Esophagus squamous epithelium (tissue), 5 donors: ENCODE measurements at regions not wholly inside any gene's neighbourhood (a gene's known extent, or its start where the extent isn't known, plus 50 kb on each side); places are given as distances from the start of the nearest gene placed in this dataset.

Source experiments
- DNase-seq: peaks from one replicate; lab custom pipeline; 2025; lab: John Stamatoyannopoulos, UW
- H3K27ac ChIP-seq, 4 donors: fragments of 200-600 bp; sonication (generic); one replicate each; pipeline ENCODE4 v1.5.1; 2016 to 2019; ENCODE audit warnings: mild to moderate bottlenecking in 1 of 4
- H3K27me3 ChIP-seq, 4 donors: fragments of 200-600 bp; sonication (generic); 1 replicate in 3 of 4; 2 replicates in 1 of 4; pipeline versions ENCODE4 v1.5.1 to v1.6.0; 2017 to 2021; ENCODE audit warnings: antibody characterized with exemption in 1 of 4
- H3K36me3 ChIP-seq, 3 donors: fragments of 200-600 bp; sonication (generic); one replicate each; pipeline ENCODE4 v1.5.1; 2016 to 2019
- H3K4me1 ChIP-seq, 3 donors: fragments of 200-600 bp; sonication (generic); one replicate each; pipeline ENCODE4 v1.5.1; 2017 to 2019
- H3K4me3 ChIP-seq, 4 donors: fragments of 200-600 bp; sonication (generic); 1 replicate in 3 of 4; 2 replicates in 1 of 4; pipeline ENCODE4 v1.5.1; 2016 to 2019; ENCODE audit warnings: mild to moderate bottlenecking in 2 of 4, moderate library complexity in 1 of 4
- H3K9me3 ChIP-seq, 3 donors: fragments of 200-600 bp; sonication (generic); one replicate each; pipeline ENCODE4 v1.5.1; 2016 to 2019
- CTCF ChIP-seq, 6 experiments: fragments of 450-650 bp in 4 of 6; fragments of 200-600 bp in 2 of 6; sonication (generic) in 2 of 6; IDR thresholded peaks; one replicate each; pipeline ENCODE4 v1.5.1; 2016 to 2019; ENCODE audit warnings: antibody characterized with exemption in 6 of 6, mild to moderate bottlenecking in 4 of 6, moderate library complexity in 4 of 6
- POLR2A ChIP-seq, 4 donors: fragments of 450-650 bp; IDR thresholded peaks; one replicate each; pipeline ENCODE4 v1.6.1; 2017; ENCODE audit warnings: antibody characterized with exemption in 4 of 4, mild to moderate bottlenecking in 4 of 4, moderate library complexity in 3 of 4
- WGBS, 2 donors: methylation state at CpG; one replicate each; pipeline ENCODE4 v1.1.5; 2018; 5-methylcytosine and 5-hydroxymethylcytosine counted together
- intact Hi-C: fragments of 100-400 bp; cut with DNase I; formaldehyde crosslinking; loops from one replicate; pipeline ENCODE4 v1.15.0; 2022
- donor health status: DM: yes; HTN: yes; CAD: no.

GRCh38 chr3:182124716-182125115, 413.0 kb downstream of the SOX2 start:
- no peak overlapping the region for H3K4me3 ChIP-seq
- intact Hi-C loops, result no loop called here
- WGBS, 2 donors, result 81 to 87% methylated on average over 1 of the region's 1 CpG

DNA sequence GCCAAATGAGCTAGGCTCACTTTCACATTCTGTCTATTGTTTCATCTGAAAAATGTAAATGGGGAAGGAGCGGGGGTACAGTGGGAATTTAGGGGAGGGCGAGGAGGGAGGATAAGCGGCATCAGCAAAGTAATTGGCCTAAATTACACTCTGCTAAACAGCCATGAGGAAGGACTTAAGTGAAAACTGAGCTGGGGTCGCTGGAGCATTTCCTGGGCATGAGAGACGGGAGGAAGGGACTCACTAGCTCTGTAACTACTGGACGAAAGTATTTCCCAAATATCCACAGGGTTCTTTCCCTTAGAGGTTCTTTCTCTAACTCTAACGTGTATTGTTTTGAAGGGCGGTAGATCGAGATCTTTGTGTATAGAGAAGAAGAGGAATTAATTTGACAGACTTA, 418.0 kb downstream of the SOX2 start:
- intact Hi-C loops, result no loop called here
- Histone ChIP-seq H3K4me3 (no peak overlapping the region), H3K9me3 (no peaks in the 10 kb centered on the region), H3K4me1 (peaks cover 0 to 12% (median 0%) of the 10 kb centered on the region in 3 donors), H3K36me3 (no peaks in the 10 kb centered on the region), H3K27ac (no peak overlapping the region), H3K27me3 (no peaks in the 10 kb centered on the region)
- 71 to 78% methylated on average over 6 to 9 of the region's 9 CpGs for WGBS, 2 donors
- no peak for DNase-seq
- TF ChIP-seq CTCF (IDR thresholded peaks at IDR 0.05), result no peak
- no peak for TF ChIP-seq POLR2A (IDR thresholded peaks at IDR 0.05)

More at GRCh38 chr3:182124716-182125115, 413.0 kb downstream of the SOX2 start:
- TF ChIP-seq POLR2A (IDR thresholded peaks at IDR 0.05), result no peak
- no peak for TF ChIP-seq CTCF (IDR thresholded peaks at IDR 0.05)
- no peak overlapping the region for H3K27ac ChIP-seq
- no peaks in the 10 kb centered on the region for H3K4me1 ChIP-seq
- no peaks in the 10 kb centered on the region for H3K9me3 ChIP-seq
- no peaks in the 10 kb centered on the region for H3K27me3 ChIP-seq
- no peaks in the 10 kb centered on the region for H3K36me3 ChIP-seq
- no peak for DNase-seq

DNA sequence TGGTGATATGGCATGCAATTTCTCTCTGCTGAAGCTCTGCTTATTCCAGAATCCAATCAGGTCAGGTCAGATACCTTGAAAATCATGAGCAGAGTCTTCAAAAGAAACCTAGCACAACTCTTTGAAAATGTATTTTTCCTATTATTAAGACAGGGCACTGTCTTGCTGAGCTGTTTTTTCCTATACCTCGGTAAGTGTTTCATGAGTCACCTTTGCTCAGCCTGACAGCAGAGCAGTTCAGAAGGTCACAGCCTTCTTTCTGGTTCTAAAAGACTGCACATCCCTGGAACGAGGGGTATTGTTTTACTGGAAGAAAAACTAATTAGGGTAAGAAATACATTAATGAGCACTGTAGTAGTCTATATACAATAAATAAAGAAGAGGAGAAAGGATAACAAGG, 422.0 kb downstream of the SOX2 start:
- Histone ChIP-seq H3K27me3 (no peaks in the 10 kb centered on the region), H3K27ac (peak overlapping the region in 2 of 4 donors; percentile 11 to 25), H3K36me3 (no peaks in the 10 kb centered on the region), H3K4me1 (peaks cover 0 to 16% (median 0%) of the 10 kb centered on the region in 3 donors), H3K4me3 (no peak overlapping the region), H3K9me3 (no peaks in the 10 kb centered on the region)
- intact Hi-C loops, result no loop called here
- WGBS, 2 donors, result 13 to 14% methylated on average over 2 of the region's 2 CpGs
- TF ChIP-seq CTCF (IDR thresholded peaks at IDR 0.05) (no peak), POLR2A (IDR thresholded peaks at IDR 0.05) (no peak)
- DNase-seq, result no peak

DNA sequence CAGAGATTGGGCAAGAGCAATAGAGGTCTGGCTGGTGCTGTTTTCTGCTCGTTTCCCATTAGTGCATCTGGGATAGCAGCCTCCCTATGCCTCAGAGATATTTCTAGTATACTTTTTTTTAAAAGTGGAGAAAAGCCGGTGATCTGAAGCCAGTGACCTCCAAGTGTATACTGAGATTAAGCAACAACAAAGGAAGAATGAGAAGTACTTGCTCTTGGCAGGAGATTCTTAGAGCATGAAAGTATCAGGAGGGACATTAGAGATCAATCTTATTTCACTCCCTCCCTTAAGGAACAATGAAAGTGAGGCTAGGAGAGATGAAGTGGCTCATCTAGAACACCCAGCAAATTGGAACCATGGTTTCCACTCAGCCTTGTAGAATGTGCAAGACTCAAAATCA, 423.3 kb downstream of the SOX2 start:
- Histone ChIP-seq H3K9me3 (no peaks in the 10 kb centered on the region), H3K27me3 (no peaks in the 10 kb centered on the region), H3K4me3 (no peak overlapping the region), H3K27ac (no peak overlapping the region), H3K4me1 (peaks cover 0 to 16% (median 0%) of the 10 kb centered on the region in 3 donors), H3K36me3 (no peaks in the 10 kb centered on the region)
- 29 to 58% methylated on average over 2 of the region's 2 CpGs for WGBS, 2 donors
- intact Hi-C loops, result no loop called here
- no peak for DNase-seq
- no peak for TF ChIP-seq CTCF (IDR thresholded peaks at IDR 0.05)
- TF ChIP-seq POLR2A (IDR thresholded peaks at IDR 0.05), result no peak

DNA sequence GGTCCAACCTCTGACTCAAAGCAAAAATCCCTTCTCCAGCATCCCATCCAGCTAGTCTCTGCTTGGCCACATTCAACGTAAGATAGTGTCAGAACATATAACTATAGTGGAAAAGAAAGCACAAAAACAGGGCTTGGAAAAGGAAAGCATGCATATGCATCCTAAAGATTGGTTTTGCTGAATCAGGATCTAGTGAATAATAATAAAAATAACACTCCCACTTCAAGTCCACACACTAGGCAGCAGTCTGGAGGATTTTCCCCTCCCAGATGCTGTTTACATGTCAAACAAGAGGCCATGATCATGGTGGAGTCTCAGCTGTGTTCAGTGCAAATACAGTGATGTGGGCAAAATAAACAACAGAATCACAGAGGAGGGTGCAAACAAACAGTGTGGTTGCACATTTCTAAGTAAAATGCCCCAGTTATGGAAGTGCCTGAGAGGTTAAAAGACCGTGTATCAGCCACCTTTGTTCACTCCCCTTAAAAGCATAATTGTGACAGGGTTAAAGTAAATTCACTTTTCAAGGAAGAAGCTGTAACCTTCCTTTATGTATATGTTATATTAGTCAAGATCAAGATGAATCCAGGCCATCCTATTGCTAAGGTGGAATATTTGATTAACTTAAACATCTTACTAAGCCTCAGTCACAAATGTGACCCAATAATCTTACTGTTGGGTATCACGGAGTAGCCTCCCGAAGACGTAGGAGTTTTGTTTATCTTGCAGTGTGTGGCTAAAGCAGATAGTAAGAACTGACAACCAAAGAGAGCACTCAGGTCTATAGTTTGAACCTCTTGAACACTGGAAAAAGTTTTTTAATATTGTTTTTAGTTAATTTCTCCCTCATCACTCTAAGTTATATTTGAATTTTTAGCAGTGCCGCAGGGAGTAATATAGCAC, 424.5 kb downstream of the SOX2 start:
- WGBS, 2 donors, result 73 to 77% methylated on average over 6 of the region's 6 CpGs
- no peak for TF ChIP-seq CTCF (IDR thresholded peaks at IDR 0.05)
- TF ChIP-seq POLR2A (IDR thresholded peaks at IDR 0.05), result no peak
- Histone ChIP-seq H3K36me3 (no peaks in the 10 kb centered on the region), H3K27me3 (no peaks in the 10 kb centered on the region), H3K4me1 (peaks cover 0 to 16% (median 0%) of the 10 kb centered on the region in 3 donors), H3K9me3 (no peaks in the 10 kb centered on the region), H3K4me3 (no peak overlapping the region), H3K27ac (no peak overlapping the region)
- DNase-seq, result no peak
- intact Hi-C loops, result no loop called here
